HG03432 (cell line): ENCODE measurements at regions not wholly inside any gene's neighbourhood (a gene's known extent, or its start where the extent isn't known, plus 50 kb on each side); places are given as distances from the start of the nearest gene placed in this dataset.
"Not testable (repeated sequence)": the region's sequence is repeated elsewhere in the genome, so short reads cannot be mapped to it uniquely, and the experiment has no call there.

ENCODE experiments used
- ATAC-seq: cut with Tn5 transposase; IDR thresholded peaks from one replicate; pipeline ENCODE4 v1.9.1; 2021; ENCODE audit warnings: mild to moderate bottlenecking, moderate library complexity; ENCODE audit not compliant: unreplicated experiment

DNA sequence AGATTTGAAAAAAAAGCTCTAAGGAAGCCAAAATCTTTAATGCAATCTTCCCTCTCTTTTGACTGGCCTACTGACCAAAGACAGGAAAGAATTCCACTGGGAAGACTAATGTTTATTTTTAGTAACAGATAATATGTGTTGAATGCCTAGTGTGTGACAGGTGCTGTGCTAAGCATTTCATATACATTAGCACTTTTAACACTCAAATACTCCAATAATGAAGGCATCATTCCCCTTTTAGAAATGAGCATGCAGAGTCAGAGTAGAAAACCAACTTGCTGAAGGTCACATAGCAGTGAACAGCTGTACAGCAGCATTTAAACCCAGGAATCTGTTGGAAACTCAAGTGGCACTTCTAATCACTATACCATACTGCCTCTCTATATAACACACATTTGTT lies 170.6 kb downstream of the MINAR1 start:
- no peak for ATAC-seq

GRCh38 chr15:79606831-79607355 lies 174.8 kb downstream of the MINAR1 start:
- ATAC-seq, result no peak

DNA sequence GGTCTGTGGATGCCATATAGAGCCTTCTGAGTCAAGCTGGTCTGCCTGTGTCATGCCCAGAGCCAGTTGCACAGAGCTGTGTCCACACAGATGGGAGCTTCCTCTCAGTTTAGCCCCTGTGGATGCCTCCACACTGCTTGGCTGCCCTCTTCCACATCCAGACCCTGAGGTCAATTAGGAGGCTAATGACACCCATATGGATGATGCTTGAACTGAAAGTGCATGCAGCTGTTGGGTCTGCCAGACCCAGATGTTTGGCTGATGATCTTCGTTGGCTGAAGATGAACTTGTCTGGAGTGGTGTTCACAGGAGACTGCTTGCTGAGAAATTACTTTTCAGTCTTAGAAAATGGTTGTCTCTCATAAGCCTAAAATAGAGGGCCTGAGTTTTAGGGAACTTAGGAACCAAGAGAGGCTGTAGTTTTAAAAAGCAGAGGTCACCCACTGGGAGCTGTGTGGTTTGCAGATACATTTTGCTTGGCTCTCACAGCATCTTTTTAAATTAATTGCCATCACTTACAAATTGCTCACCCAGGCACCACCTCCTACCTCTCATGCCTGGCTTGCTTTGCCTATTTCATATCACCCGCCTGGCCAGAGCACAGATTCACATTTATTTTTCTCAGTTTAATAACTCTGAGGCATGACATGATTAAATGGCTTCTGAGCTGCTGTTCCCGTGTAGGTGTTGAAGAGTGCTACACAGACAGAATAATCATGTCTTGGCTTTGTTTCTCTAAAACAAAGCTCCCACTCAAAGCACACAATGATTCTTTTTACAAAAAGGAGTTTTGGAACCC lies 176.1 kb downstream of the MINAR1 start:
- no peak for ATAC-seq

GRCh38 chr15:79609506-79609905 lies 177.4 kb downstream of the MINAR1 start:
- ATAC-seq, result no peak

DNA sequence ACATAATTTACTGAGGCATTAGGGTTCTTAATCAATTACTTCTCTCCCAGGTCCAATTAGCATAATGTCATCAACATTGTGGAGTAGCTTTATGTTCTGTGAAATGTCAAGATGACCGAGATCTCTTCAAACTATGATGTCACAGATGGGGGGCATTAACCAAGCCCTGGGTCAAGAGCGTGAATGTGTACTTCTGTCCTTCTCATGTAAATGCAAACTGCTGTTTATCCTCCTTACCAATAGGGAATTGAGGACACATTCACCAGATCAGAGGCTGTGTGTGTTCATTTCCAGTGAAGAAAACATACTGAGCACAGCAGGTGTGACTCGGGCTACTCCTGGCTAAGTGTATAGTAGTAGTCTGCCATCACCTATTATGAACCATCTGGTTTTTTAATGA lies 177.9 kb downstream of the MINAR1 start:
- ATAC-seq, result no peak

DNA sequence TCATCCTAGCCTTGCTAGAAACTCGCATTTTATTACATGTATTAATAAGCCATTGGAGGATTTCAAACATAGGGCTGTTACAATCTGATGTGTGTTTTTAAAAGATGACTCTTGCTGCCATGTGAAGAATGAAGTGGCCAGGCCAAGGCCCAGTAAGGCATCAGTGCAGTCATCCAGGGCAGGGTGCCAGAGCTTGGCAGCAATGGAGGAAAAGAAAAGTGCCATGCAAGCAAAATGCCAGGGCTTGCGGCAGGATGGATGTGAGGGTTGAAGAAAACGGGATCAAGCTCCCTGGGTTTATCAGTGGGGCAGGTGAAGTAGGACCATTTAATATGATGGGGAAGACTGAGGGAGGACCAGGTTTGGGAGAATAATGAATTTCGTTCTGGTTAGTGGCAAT lies 183.6 kb downstream of the MINAR1 start:
- no peak for ATAC-seq

DNA sequence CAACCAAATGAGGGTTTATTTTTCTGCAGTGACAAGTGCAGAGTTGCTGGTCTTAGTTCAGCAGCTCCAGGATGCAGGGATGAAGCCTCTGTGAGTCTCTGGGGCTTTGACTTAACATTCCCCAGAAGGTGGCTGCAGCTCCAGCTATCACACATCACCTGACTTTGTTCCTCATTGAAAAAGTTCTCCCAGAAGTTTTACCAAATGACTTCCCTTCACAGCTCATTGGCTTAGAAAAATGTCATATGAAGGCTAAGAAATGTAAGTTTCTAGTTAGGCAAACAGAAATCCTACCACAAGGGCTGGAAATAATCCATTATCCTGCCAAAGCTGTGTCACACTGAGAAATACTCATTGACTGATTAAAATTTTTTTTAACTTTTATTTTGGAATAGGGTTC lies 184.9 kb downstream of the MINAR1 start:
- no peak for ATAC-seq

DNA sequence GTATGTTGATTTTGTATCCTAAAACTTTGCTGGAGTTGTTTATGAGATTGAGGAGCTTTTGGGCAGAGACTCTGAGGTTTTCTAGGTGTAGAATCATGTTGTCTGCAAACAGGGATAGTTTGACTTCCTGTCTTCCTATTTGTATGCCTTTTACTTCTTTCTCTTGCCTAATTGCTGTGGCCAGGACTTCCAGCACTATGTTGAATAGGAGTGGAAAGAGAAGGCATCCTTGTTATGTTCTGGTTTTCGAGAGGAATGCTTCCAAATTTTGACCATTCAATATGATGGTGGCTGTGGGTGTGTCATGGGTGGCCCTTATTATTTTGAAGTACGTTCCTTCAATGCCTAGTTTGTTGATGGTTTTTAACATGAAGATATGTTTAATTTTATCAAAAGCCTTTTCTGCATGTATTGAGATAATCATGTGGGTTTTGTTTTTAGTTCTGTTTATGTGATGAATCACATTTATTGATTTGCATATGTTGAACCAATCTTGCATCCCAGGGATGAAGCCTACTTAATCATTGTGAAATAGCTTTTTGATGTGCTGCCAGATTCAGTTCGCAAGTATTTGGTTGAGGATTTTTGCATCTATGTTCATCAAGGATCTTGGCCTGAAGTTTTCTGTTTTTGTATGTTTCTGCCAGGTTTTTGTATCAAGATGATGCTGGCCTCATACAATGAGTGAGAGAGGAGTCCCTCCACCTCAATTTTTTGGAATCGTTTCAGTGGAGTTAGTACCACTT lies 188.1 kb downstream of the MINAR1 start:
- ATAC-seq, result no peak

DNA sequence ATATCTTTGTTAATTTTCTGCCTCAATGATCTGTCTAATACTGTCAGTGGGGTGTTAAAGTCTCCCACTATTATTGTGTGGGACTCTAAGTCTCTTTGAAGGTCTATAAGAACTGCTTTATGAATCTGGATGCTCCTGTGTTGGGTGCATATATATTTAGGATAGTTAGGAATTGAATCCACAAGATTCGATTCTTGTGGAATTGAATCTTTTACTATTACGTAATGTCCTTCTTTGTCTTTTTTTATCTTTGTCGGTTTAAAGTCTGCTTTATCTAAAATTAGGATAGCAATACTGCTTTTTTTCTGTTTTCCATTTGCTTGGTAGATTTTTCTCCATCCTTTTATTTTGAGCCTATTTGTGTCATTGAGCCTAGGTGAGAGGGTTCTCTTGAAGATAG lies 189.7 kb downstream of the MINAR1 start:
- not testable (repeated sequence) for ATAC-seq

DNA sequence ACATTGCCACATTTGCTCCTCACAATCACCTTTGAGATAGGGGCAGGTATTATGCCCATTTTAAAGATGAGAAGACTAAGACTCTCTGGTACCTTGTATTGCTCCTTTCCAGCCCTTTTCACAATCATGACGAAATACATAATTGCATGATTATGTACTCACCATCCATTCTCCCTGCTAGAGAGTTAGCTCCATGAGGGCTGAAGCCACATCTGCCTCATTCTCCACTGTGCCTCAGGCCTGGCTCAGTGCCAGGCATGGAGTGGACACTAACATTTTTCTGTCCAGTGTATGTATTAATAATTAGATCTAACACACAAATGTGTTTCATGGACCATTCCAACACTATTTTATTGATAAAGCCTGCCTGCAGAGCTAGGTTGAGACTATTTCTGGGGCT lies 191.4 kb downstream of the MINAR1 start:
- no peak for ATAC-seq

- ATAC-seq, result no peak
These were observed 197.6 kb downstream of the MINAR1 start for GRCh38 chr15:79629687-79630086.

- ATAC-seq, result no peak
These were observed 200.3 kb downstream of the MINAR1 start for GRCh38 chr15:79632457-79632856.

DNA sequence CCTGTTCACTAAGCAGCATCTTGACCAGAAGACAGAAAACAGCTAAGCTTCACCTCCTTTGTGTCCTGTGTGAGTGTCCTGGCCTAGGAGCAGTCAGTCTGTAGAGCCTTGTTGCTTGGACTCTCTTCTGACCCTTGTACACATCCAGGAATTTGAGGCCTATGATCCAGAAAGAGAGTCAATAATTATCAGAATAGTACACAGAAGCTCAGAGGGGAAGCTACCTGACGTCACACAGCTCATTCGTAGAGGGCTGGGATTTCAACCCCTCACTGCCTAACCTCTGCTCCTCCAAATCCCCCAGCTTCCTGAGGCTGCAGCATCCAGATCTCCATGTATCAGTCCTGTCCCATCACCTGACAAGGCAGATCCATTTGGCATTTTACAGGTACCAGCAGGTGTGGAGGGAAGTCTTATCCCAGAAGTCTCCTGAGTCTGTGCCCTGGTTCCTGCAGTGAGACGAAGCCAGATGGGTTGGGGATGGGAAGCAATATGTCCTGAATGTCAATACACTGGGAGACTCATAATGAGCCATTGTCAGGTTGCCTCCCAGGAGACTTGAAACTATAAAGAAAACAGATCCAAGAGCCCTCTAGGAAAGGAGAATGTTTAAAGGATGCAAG lies 203.1 kb downstream of the MINAR1 start:
- ATAC-seq, result no peak

- no peak for ATAC-seq
These were observed 203.9 kb downstream of the MINAR1 start for GRCh38 chr15:79635897-79636561.

- no peak for ATAC-seq
These were observed 208.1 kb downstream of the MINAR1 start for GRCh38 chr15:79640206-79640605.

GRCh38 chr15:79641841-79642240 lies 209.7 kb downstream of the MINAR1 start:
- ATAC-seq, result no peak

GRCh38 chr15:79643393-79643792 lies 211.3 kb downstream of the MINAR1 start:
- no peak for ATAC-seq

GRCh38 chr15:79644091-79644490 lies 212.0 kb downstream of the MINAR1 start:
- ATAC-seq, result no peak

GRCh38 chr15:79652972-79653371 lies 220.8 kb downstream of the MINAR1 start:
- not testable (repeated sequence) for ATAC-seq

DNA sequence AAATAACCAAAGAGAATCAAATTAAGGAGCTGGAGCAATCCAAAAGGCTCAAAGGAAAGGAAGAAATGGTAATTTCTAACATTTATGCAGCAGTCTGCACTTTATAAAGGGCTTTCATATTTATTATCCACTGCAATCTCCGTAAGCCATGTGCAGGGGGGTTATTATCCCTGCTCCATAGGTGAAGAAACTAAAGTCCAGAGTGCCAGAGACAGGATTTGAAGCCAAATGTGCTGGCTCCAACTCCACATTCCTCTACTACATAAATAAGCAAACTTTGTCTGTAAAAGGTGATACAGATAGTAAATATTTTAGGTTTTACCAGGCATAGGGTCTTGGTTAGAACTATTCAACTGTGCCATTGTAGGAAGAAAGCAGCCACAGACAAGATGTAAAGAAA lies 221.4 kb downstream of the MINAR1 start:
- ATAC-seq, result no peak
